HepG2 (cell line): ENCODE measurements at regions not wholly inside any gene's neighbourhood (a gene's known extent, or its start where the extent isn't known, plus 50 kb on each side); places are given as distances from the start of the nearest gene placed in this dataset.

Experiments used
- ARNT ChIP-seq: fragments of 450-650 bp; IDR thresholded peaks from 2 replicates; pipeline ENCODE4 v1.6.1; 2017
- BRCA1 ChIP-seq: sonication (generic); formaldehyde crosslinking; IDR thresholded peaks from 2 replicates; pipeline ENCODE4 v1.4.0; 2020; ENCODE audit warnings: missing genetic modification reagents
- CBX5 ChIP-seq: sonication (generic); formaldehyde crosslinking; IDR thresholded peaks from 2 replicates; pipeline ENCODE4 v1.4.0; 2020; ENCODE audit warnings: missing genetic modification reagents, borderline replicate concordance
- CHD4 ChIP-seq: fragments of 200-600 bp; sonication (generic); IDR thresholded peaks from 2 replicates; pipeline ENCODE4 v1.7.0; 2017; ENCODE audit warnings: mild to moderate bottlenecking, low read length, borderline replicate concordance
- DR1 ChIP-seq: sonication (generic); formaldehyde crosslinking; IDR thresholded peaks from 2 replicates; pipeline ENCODE4 v1.8.0; 2021; ENCODE audit warnings: mild to moderate bottlenecking, missing genetic modification reagents, inconsistent platforms
- FOXK1 ChIP-seq: sonication (generic); formaldehyde crosslinking; IDR thresholded peaks from 2 replicates; pipeline ENCODE4 v1.4.0; 2020; ENCODE audit warnings: low read depth, missing genetic modification reagents, borderline replicate concordance
- GATAD2A ChIP-seq: IDR thresholded peaks from 2 replicates; pipeline ENCODE4 v1.6.1; 2016
- HNF4G ChIP-seq, 2 experiments: sonication (generic) in 1 of 2; formaldehyde crosslinking in 1 of 2; IDR thresholded peaks; 2 replicates each; pipeline versions ENCODE4 v1.4.0 to v1.6.1; 2011 to 2020; ENCODE audit warnings: borderline replicate concordance in 2 of 2, low read depth in 2 of 2, mild to moderate bottlenecking in 2 of 2, low read length in 1 of 2, missing genetic modification reagents in 1 of 2, moderate library complexity in 1 of 2
- JUN ChIP-seq: sonication (generic); formaldehyde crosslinking; IDR thresholded peaks from 2 replicates; pipeline ENCODE4 v1.4.0; 2020; ENCODE audit warnings: mild to moderate bottlenecking, missing genetic modification reagents
- JUNB ChIP-seq: sonication (generic); formaldehyde crosslinking; IDR thresholded peaks from 2 replicates; pipeline ENCODE4 v1.8.0; 2022; ENCODE audit warnings: missing genetic modification reagents, mild to moderate bottlenecking, borderline replicate concordance
- KLF13 ChIP-seq: sonication (generic); formaldehyde crosslinking; IDR thresholded peaks from 2 replicates; pipeline ENCODE4 v1.4.0; 2020; ENCODE audit warnings: mild to moderate bottlenecking, missing genetic modification reagents
- PCBP1 ChIP-seq: fragments of 200-400 bp; formaldehyde crosslinking; IDR thresholded peaks from 2 replicates; pipeline ENCODE4 v1.6.1; 2017; ENCODE audit warnings: mild to moderate bottlenecking, low read depth, low read length, borderline replicate concordance
- POGZ ChIP-seq: sonication (generic); formaldehyde crosslinking; IDR thresholded peaks from 2 replicates; pipeline ENCODE4 v1.4.0; 2020; ENCODE audit warnings: mild to moderate bottlenecking, missing genetic modification reagents
- RFX1 ChIP-seq: fragments of 450-650 bp; IDR thresholded peaks from 2 replicates; pipeline ENCODE4 v1.6.1; 2017
- RORA ChIP-seq: sonication (generic); formaldehyde crosslinking; IDR thresholded peaks from 2 replicates; pipeline ENCODE4 v1.5.0; 2020; ENCODE audit warnings: mild to moderate bottlenecking, missing genetic modification reagents, moderate library complexity
- SCMH1 ChIP-seq: sonication (generic); formaldehyde crosslinking; IDR thresholded peaks from 2 replicates; pipeline ENCODE4 v1.9.0; 2021; ENCODE audit warnings: missing genetic modification reagents, mild to moderate bottlenecking, borderline replicate concordance
- SMC3 ChIP-seq: IDR thresholded peaks from 2 replicates; pipeline ENCODE4 v1.6.1; 2011; ENCODE audit warnings: low read length, improper control_type of control experiment
- YEATS2 ChIP-seq: sonication (generic); formaldehyde crosslinking; IDR thresholded peaks from 2 replicates; pipeline ENCODE4 v1.4.0; 2020; ENCODE audit warnings: missing genetic modification reagents, borderline replicate concordance
- ZFP36 ChIP-seq: fragments of 150-350 bp; IDR thresholded peaks from 2 replicates; pipeline ENCODE4 v1.6.1; 2018; ENCODE audit warnings: borderline replicate concordance, low read length, low read depth; ENCODE audit not compliant: partially characterized antibody
- ZGPAT ChIP-seq: IDR thresholded peaks from 2 replicates; pipeline ENCODE4 v1.6.1; 2016; ENCODE audit warnings: mild to moderate bottlenecking
- ZNF432 ChIP-seq: sonication (generic); formaldehyde crosslinking; IDR thresholded peaks from 2 replicates; pipeline ENCODE4 v1.5.0; 2020; ENCODE audit warnings: missing genetic modification reagents, mild to moderate bottlenecking, borderline replicate concordance
- TF ChIP-seq, protein P1 (sequence below): sonication (generic); formaldehyde crosslinking; IDR thresholded peaks from 2 replicates; pipeline ENCODE4 v1.5.0; 2020; ENCODE audit warnings: mild to moderate bottlenecking, missing genetic modification reagents, borderline replicate concordance

DNA sequence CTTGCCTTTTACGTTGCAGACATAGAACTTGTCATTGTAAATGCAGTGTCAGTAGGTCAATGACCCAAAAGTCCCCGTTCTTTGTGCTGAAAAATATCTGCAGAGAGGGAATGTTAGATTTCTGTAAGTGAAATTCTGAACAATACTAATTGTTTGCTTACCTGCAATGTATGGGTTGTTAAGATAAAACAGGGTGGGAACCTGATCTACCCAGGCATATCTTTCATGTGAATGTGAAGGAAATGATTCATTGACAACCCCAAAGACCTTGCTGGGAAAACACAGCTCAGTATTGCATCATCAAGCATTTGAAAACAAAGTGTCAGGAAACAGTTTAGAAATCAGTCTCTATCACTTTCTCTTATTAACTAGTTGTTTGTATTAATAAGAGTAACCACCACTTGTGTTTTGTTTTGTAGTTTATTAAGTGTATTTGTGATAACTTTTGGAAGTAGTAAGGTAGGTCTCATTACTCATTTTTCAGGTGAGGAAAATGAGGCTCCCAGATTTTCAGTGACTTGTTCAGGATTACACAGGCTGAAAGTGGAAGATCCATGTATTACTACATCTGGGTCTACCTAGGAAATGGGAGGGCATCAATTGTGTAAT is 57.9 kb upstream of the SLC38A2 start (continued):
- TF ChIP-seq, protein P1, sequence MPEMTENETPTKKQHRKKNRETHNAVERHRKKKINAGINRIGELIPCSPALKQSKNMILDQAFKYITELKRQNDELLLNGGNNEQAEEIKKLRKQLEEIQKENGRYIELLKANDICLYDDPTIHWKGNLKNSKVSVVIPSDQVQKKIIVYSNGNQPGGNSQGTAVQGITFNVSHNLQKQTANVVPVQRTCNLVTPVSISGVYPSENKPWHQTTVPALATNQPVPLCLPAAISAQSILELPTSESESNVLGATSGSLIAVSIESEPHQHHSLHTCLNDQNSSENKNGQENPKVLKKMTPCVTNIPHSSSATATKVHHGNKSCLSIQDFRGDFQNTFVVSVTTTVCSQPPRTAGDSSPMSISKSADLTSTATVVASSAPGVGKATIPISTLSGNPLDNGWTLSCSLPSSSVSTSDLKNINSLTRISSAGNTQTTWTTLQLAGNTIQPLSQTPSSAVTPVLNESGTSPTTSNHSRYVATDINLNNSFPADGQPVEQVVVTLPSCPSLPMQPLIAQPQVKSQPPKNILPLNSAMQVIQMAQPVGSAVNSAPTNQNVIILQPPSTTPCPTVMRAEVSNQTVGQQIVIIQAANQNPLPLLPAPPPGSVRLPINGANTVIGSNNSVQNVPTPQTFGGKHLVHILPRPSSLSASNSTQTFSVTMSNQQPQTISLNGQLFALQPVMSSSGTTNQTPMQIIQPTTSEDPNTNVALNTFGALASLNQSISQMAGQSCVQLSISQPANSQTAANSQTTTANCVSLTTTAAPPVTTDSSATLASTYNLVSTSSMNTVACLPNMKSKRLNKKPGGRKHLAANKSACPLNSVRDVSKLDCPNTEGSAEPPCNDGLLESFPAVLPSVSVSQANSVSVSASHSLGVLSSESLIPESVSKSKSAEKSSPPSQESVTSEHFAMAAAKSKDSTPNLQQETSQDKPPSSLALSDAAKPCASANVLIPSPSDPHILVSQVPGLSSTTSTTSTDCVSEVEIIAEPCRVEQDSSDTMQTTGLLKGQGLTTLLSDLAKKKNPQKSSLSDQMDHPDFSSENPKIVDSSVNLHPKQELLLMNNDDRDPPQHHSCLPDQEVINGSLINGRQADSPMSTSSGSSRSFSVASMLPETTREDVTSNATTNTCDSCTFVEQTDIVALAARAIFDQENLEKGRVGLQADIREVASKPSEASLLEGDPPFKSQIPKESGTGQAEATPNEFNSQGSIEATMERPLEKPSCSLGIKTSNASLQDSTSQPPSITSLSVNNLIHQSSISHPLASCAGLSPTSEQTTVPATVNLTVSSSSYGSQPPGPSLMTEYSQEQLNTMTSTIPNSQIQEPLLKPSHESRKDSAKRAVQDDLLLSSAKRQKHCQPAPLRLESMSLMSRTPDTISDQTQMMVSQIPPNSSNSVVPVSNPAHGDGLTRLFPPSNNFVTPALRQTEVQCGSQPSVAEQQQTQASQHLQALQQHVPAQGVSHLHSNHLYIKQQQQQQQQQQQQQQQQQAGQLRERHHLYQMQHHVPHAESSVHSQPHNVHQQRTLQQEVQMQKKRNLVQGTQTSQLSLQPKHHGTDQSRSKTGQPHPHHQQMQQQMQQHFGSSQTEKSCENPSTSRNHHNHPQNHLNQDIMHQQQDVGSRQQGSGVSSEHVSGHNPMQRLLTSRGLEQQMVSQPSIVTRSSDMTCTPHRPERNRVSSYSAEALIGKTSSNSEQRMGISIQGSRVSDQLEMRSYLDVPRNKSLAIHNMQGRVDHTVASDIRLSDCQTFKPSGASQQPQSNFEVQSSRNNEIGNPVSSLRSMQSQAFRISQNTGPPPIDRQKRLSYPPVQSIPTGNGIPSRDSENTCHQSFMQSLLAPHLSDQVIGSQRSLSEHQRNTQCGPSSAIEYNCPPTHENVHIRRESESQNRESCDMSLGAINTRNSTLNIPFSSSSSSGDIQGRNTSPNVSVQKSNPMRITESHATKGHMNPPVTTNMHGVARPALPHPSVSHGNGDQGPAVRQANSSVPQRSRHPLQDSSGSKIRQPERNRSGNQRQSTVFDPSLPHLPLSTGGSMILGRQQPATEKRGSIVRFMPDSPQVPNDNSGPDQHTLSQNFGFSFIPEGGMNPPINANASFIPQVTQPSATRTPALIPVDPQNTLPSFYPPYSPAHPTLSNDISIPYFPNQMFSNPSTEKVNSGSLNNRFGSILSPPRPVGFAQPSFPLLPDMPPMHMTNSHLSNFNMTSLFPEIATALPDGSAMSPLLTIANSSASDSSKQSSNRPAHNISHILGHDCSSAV (CRISPR knock-in tag), result no peak
- TF ChIP-seq GATAD2A (CRISPR knock-in tag) (peak; percentile 95), CBX5 (CRISPR knock-in tag) (no peak), YEATS2 (CRISPR knock-in tag) (peak; percentile 59; the same call in 1 of the 2 replicates), ZFP36 (no peak), FOXK1 (peak; percentile 81; the same call in 1 of the 2 replicates), SCMH1 (CRISPR knock-in tag) (no peak), RORA (no peak), SMC3 (peak; percentile 38), BRCA1 (CRISPR knock-in tag) (no peak), KLF13 (CRISPR knock-in tag) (no peak), JUNB (CRISPR knock-in tag) (peak; percentile 73; the same call in 1 of the 2 replicates), PCBP1 (no peak), HNF4G (IDR thresholded peaks at IDR 0.05; ENCODE audit: borderline replicate concordance, low read depth, low read length) (no peak), HNF4G (CRISPR knock-in tag; IDR thresholded peaks at IDR 0.05; ENCODE audit: borderline replicate concordance, low read depth) (no peak), RFX1 (no peak), ZNF432 (no peak), JUN (CRISPR knock-in tag) (peak; percentile 72; the same call in 1 of the 2 replicates), DR1 (CRISPR knock-in tag) (no peak), ARNT (no peak), POGZ (peak; percentile 83), ZGPAT (CRISPR knock-in tag) (peak; percentile 95), CHD4 (no peak)
